SK-N-SH (cell line): ENCODE measurements at regions not wholly inside any gene's neighbourhood (a gene's known extent, or its start where the extent isn't known, plus 50 kb on each side); places are given as distances from the start of the nearest gene placed in this dataset.

Source experiments
- CTCF ChIP-seq: fragments of 200-600 bp; sonication (generic); IDR thresholded peaks from 2 replicates; pipeline ENCODE4 v1.6.1; 2017; ENCODE audit warnings: antibody characterized with exemption, mild to moderate bottlenecking, moderate library complexity
- EP300 ChIP-seq, 2 experiments: IDR thresholded peaks; 2 replicates each; pipeline versions ENCODE4 v1.4.0 to v1.6.1; 2012; ENCODE audit warnings: borderline replicate concordance in 1 of 2, low read depth in 1 of 2, low read length in 1 of 2
- MAX ChIP-seq: IDR thresholded peaks from 2 replicates; pipeline ENCODE4 v1.4.0; 2012; ENCODE audit warnings: low read depth
- NFIC ChIP-seq: IDR thresholded peaks from 2 replicates; pipeline ENCODE4 v1.4.0; 2012; ENCODE audit warnings: borderline replicate concordance
- POLR2AphosphoS5 ChIP-seq: IDR thresholded peaks from 2 replicates; pipeline ENCODE4 v1.6.1; 2012; ENCODE audit warnings: low read depth, low read length
- SMC3 ChIP-seq: IDR thresholded peaks from 2 replicates; pipeline ENCODE4 v1.6.1; 2012; ENCODE audit warnings: low read depth, low read length, improper control_type of control experiment
- USF2 ChIP-seq: fragments of 150-350 bp; IDR thresholded peaks from 2 replicates; pipeline ENCODE4 v1.6.1; 2017; ENCODE audit warnings: antibody characterized with exemption, low read length, low read depth, borderline replicate concordance

- TF ChIP-seq USF2 (no peak), POLR2AphosphoS5 (no peak), CTCF (no peak), EP300 (IDR thresholded peaks at IDR 0.05; ENCODE audit: borderline replicate concordance in 1 of 2, low read depth in 1 of 2, low read length in 1 of 2) (no peak), SMC3 (no peak), NFIC (no peak), MAX (no peak)
Measured at GRCh38 chr3:8157640-8158039, 344.0 kb upstream of the LMCD1 start.
